ENCODE measurements at regions not wholly inside any gene's neighbourhood (a gene's known extent, or its start where the extent isn't known, plus 50 kb on each side); places are given as distances from the start of the nearest gene placed in this dataset.
"Not testable (repeated sequence)": the region's sequence is repeated elsewhere in the genome, so short reads cannot be mapped to it uniquely, and the experiment has no call there.

- TF ChIP-seq EZH2phosphoT487 (IDR thresholded peaks at IDR 0.05; ENCODE audit: borderline replicate concordance) (no peak), CTCF (conservative IDR thresholded peaks at IDR 0.05; ENCODE audit: low read length) (no peak)
- no peaks in the 10 kb centered on the region for H3K4me1 ChIP-seq (ENCODE audit: insufficient read depth, low read length, poor library complexity, severe bottlenecking)
- H3K9ac ChIP-seq (ENCODE audit: low read depth, low read length, poor library complexity, severe bottlenecking), result no peak overlapping the region
- no peaks in the 10 kb centered on the region for H4K20me1 ChIP-seq (ENCODE audit: insufficient read depth, low read length, poor library complexity, severe bottlenecking)
- H2AFZ ChIP-seq (ENCODE audit: low read length), result no peak overlapping the region
- no peaks in the 10 kb centered on the region for H3K9me2 ChIP-seq (replicated peaks; ENCODE audit: low read depth, low read length)
- H3K4me3 ChIP-seq (ENCODE audit: low read length, poor library complexity, severe bottlenecking), result no peak overlapping the region
- no peak overlapping the region for H3K4me2 ChIP-seq (ENCODE audit: low read depth, low read length, poor library complexity, severe bottlenecking)
- H3K36me3 ChIP-seq (ENCODE audit: insufficient read depth, low read length), result no peaks in the 10 kb centered on the region
- no peaks in the 10 kb centered on the region for H3K27me3 ChIP-seq (ENCODE audit: insufficient read depth, low read length, poor library complexity, severe bottlenecking)
- H3K79me2 ChIP-seq (ENCODE audit: insufficient read depth, low read length), result no peaks in the 10 kb centered on the region
- no peaks in the 10 kb centered on the region for H3F3A ChIP-seq (ENCODE audit: low read depth)
- H3K9me3 ChIP-seq (ENCODE audit: insufficient read depth, low read depth, low read length), result no peaks in the 10 kb centered on the region
Measured at GRCh38 chr6:154632119-154632518, 101.1 kb upstream of the SCAF8 start.

GRCh38 chr6:154637392-154637791 lies 95.8 kb upstream of the SCAF8 start:
- Histone ChIP-seq H3K9me2 (replicated peaks; ENCODE audit: low read depth, low read length) (no peaks in the 10 kb centered on the region), H3K4me2 (ENCODE audit: low read depth, low read length, poor library complexity, severe bottlenecking) (no peak overlapping the region), H3K4me3 (ENCODE audit: low read length, poor library complexity, severe bottlenecking) (no peak overlapping the region), H3K4me1 (ENCODE audit: insufficient read depth, low read length, poor library complexity, severe bottlenecking) (no peaks in the 10 kb centered on the region), H3K79me2 (ENCODE audit: insufficient read depth, low read length) (no peaks in the 10 kb centered on the region), H2AFZ (ENCODE audit: low read length) (no peak overlapping the region), H3K36me3 (ENCODE audit: insufficient read depth, low read length) (no peaks in the 10 kb centered on the region), H3F3A (ENCODE audit: low read depth) (no peaks in the 10 kb centered on the region), H3K27me3 (ENCODE audit: insufficient read depth, low read length, poor library complexity, severe bottlenecking) (no peaks in the 10 kb centered on the region), H4K20me1 (ENCODE audit: insufficient read depth, low read length, poor library complexity, severe bottlenecking) (no peaks in the 10 kb centered on the region), H3K9ac (ENCODE audit: low read depth, low read length, poor library complexity, severe bottlenecking) (no peak overlapping the region), H3K9me3 (ENCODE audit: insufficient read depth, low read depth, low read length) (no peaks in the 10 kb centered on the region)
- TF ChIP-seq CTCF (conservative IDR thresholded peaks at IDR 0.05; ENCODE audit: low read length), result no peak
- TF ChIP-seq EZH2phosphoT487 (IDR thresholded peaks at IDR 0.05; ENCODE audit: borderline replicate concordance), result no peak

- no peak overlapping the region for H2AFZ ChIP-seq (ENCODE audit: low read length)
Measured at GRCh38 chr6:154638369-154638768, 94.8 kb upstream of the SCAF8 start.

GRCh38 chr6:154639196-154639595 lies 94.0 kb upstream of the SCAF8 start:
- not testable (repeated sequence) for H3K36me3 ChIP-seq (ENCODE audit: insufficient read depth, low read length); H3K4me2 ChIP-seq (ENCODE audit: low read depth, low read length, poor library complexity, severe bottlenecking); H4K20me1 ChIP-seq (ENCODE audit: insufficient read depth, low read length, poor library complexity, severe bottlenecking); H3K4me3 ChIP-seq (ENCODE audit: low read length, poor library complexity, severe bottlenecking); H3K9me2 ChIP-seq (replicated peaks; ENCODE audit: low read depth, low read length); H3K27me3 ChIP-seq (ENCODE audit: insufficient read depth, low read length, poor library complexity, severe bottlenecking); H2AFZ ChIP-seq (ENCODE audit: low read length); H3K4me1 ChIP-seq (ENCODE audit: insufficient read depth, low read length, poor library complexity, severe bottlenecking); H3K9me3 ChIP-seq (ENCODE audit: insufficient read depth, low read depth, low read length); H3F3A ChIP-seq (ENCODE audit: low read depth); H3K79me2 ChIP-seq (ENCODE audit: insufficient read depth, low read length); H3K9ac ChIP-seq (ENCODE audit: low read depth, low read length, poor library complexity, severe bottlenecking)

More at GRCh38 chr6:154638369-154638768, 94.8 kb upstream of the SCAF8 start:
- Histone ChIP-seq H3K4me1 (ENCODE audit: insufficient read depth, low read length, poor library complexity, severe bottlenecking) (no peaks in the 10 kb centered on the region), H3K9me2 (replicated peaks; ENCODE audit: low read depth, low read length) (no peaks in the 10 kb centered on the region), H3F3A (ENCODE audit: low read depth) (no peaks in the 10 kb centered on the region), H3K4me3 (ENCODE audit: low read length, poor library complexity, severe bottlenecking) (no peak overlapping the region), H3K27me3 (ENCODE audit: insufficient read depth, low read length, poor library complexity, severe bottlenecking) (no peaks in the 10 kb centered on the region), H3K9me3 (ENCODE audit: insufficient read depth, low read depth, low read length) (no peaks in the 10 kb centered on the region), H3K36me3 (ENCODE audit: insufficient read depth, low read length) (no peaks in the 10 kb centered on the region), H4K20me1 (ENCODE audit: insufficient read depth, low read length, poor library complexity, severe bottlenecking) (no peaks in the 10 kb centered on the region), H3K79me2 (ENCODE audit: insufficient read depth, low read length) (no peaks in the 10 kb centered on the region), H3K4me2 (ENCODE audit: low read depth, low read length, poor library complexity, severe bottlenecking) (no peak overlapping the region), H3K9ac (ENCODE audit: low read depth, low read length, poor library complexity, severe bottlenecking) (no peak overlapping the region)
- TF ChIP-seq CTCF (conservative IDR thresholded peaks at IDR 0.05; ENCODE audit: low read length) (no peak), EZH2phosphoT487 (IDR thresholded peaks at IDR 0.05; ENCODE audit: borderline replicate concordance) (no peak)
